ENCODE measurements at regions not wholly inside any gene's neighbourhood (a gene's known extent, or its start where the extent isn't known, plus 50 kb on each side); places are given as distances from the start of the nearest gene placed in this dataset.
"Not testable (repeated sequence)": the region's sequence is repeated elsewhere in the genome, so short reads cannot be mapped to it uniquely, and the experiment has no call there.

- H3K36me3 ChIP-seq (ENCODE audit: insufficient read depth, low read length) = no peaks in the 10 kb centered on the region
- no peak overlapping the region for H3K4me2 ChIP-seq (ENCODE audit: low read length)
- no peak overlapping the region for H2AFZ ChIP-seq (ENCODE audit: low read depth, low read length)
- no peak overlapping the region for H3K9ac ChIP-seq (ENCODE audit: low read length)
- H3K9me2 ChIP-seq (ENCODE audit: insufficient read depth, low read length) = no peaks in the 10 kb centered on the region
- no peaks in the 10 kb centered on the region for H3K9me3 ChIP-seq (ENCODE audit: low read length)
- TF ChIP-seq MXI1 (conservative IDR thresholded peaks at IDR 0.05; ENCODE audit: poor library complexity, severe bottlenecking) = no peak
- no peak for TF ChIP-seq REST (IDR thresholded peaks at IDR 0.05; ENCODE audit: borderline replicate concordance)
- TF ChIP-seq, protein P1, sequence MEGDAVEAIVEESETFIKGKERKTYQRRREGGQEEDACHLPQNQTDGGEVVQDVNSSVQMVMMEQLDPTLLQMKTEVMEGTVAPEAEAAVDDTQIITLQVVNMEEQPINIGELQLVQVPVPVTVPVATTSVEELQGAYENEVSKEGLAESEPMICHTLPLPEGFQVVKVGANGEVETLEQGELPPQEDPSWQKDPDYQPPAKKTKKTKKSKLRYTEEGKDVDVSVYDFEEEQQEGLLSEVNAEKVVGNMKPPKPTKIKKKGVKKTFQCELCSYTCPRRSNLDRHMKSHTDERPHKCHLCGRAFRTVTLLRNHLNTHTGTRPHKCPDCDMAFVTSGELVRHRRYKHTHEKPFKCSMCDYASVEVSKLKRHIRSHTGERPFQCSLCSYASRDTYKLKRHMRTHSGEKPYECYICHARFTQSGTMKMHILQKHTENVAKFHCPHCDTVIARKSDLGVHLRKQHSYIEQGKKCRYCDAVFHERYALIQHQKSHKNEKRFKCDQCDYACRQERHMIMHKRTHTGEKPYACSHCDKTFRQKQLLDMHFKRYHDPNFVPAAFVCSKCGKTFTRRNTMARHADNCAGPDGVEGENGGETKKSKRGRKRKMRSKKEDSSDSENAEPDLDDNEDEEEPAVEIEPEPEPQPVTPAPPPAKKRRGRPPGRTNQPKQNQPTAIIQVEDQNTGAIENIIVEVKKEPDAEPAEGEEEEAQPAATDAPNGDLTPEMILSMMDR (IDR thresholded peaks at IDR 0.05; ENCODE audit: poor library complexity, severe bottlenecking) = no peak
- no peak for TF ChIP-seq EP300 (conservative IDR thresholded peaks at IDR 0.05; ENCODE audit: poor library complexity, severe bottlenecking)
- TF ChIP-seq TAF1 (IDR thresholded peaks at IDR 0.05; ENCODE audit: low read depth) = no peak
- TF ChIP-seq POLR2AphosphoS5 (IDR thresholded peaks at IDR 0.05) = no peak
- no peak for TF ChIP-seq RAD21 (conservative IDR thresholded peaks at IDR 0.05)
- no peak for TF ChIP-seq SMC3 (conservative IDR thresholded peaks at IDR 0.05; ENCODE audit: poor library complexity)
- TF ChIP-seq EZH2 (IDR thresholded peaks at IDR 0.05; ENCODE audit: borderline replicate concordance, insufficient read depth, low read length, poor library complexity, severe bottlenecking) = no peak
- H3K79me2 ChIP-seq (replicated peaks; ENCODE audit: insufficient read depth, low read length) = no peaks in the 10 kb centered on the region
- no peaks in the 10 kb centered on the region for H4K20me1 ChIP-seq (ENCODE audit: insufficient read depth)
- H3F3A ChIP-seq (ENCODE audit: insufficient read depth, low read length, poor library complexity, severe bottlenecking) = no peaks in the 10 kb centered on the region
- no peak overlapping the region for H3K4me3 ChIP-seq (ENCODE audit: low read length)
- H3K27me3 ChIP-seq (ENCODE audit: insufficient read depth, low read depth, low read length) = no peaks in the 10 kb centered on the region
- no peak overlapping the region for H3K27ac ChIP-seq (ENCODE audit: low read length)
These were observed 161.2 kb upstream of the SPRY1 start for GRCh38 chr4:123235431-123235830.

DNA sequence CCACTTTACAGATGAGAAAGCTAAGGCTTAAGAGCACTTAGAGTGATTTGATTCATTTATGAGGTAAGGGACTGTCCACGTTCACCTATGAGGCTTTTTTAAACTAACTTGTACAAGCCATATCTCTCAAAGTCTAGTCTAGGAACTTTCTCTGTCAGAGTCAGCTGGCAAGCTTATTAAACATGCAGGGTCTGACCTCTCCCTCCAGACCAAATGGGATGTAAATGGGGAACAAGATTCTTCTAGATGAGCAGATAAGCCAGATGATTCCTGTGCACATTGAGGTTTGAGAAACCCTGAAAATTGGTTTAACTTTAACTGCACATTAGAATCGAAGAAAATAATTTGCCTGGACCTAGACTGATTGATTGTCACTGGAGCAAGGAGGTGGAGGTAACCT is 160.0 kb upstream of the SPRY1 start:
- H3K9me2 ChIP-seq (ENCODE audit: insufficient read depth, low read length) = no peaks in the 10 kb centered on the region
- H3F3A ChIP-seq (ENCODE audit: insufficient read depth, low read length, poor library complexity, severe bottlenecking) = no peaks in the 10 kb centered on the region
- H3K79me2 ChIP-seq (replicated peaks; ENCODE audit: insufficient read depth, low read length) = no peaks in the 10 kb centered on the region
- no peaks in the 10 kb centered on the region for H3K36me3 ChIP-seq (ENCODE audit: insufficient read depth, low read length)
- H3K9ac ChIP-seq (ENCODE audit: low read length) = no peak overlapping the region
- no peak for TF ChIP-seq EP300 (conservative IDR thresholded peaks at IDR 0.05; ENCODE audit: poor library complexity, severe bottlenecking)
- TF ChIP-seq RAD21 (conservative IDR thresholded peaks at IDR 0.05) = no peak
- TF ChIP-seq SMC3 (conservative IDR thresholded peaks at IDR 0.05; ENCODE audit: poor library complexity) = no peak
- TF ChIP-seq, protein P1 (IDR thresholded peaks at IDR 0.05; ENCODE audit: poor library complexity, severe bottlenecking) = no peak
- TF ChIP-seq EZH2 (IDR thresholded peaks at IDR 0.05; ENCODE audit: borderline replicate concordance, insufficient read depth, low read length, poor library complexity, severe bottlenecking) = no peak
- no peak for TF ChIP-seq TAF1 (IDR thresholded peaks at IDR 0.05; ENCODE audit: low read depth)
- TF ChIP-seq POLR2AphosphoS5 (IDR thresholded peaks at IDR 0.05) = no peak
- no peak for TF ChIP-seq MXI1 (conservative IDR thresholded peaks at IDR 0.05; ENCODE audit: poor library complexity, severe bottlenecking)
- no peak for TF ChIP-seq REST (IDR thresholded peaks at IDR 0.05; ENCODE audit: borderline replicate concordance)
- H3K9me3 ChIP-seq (ENCODE audit: low read length) = no peaks in the 10 kb centered on the region
- H3K27ac ChIP-seq (ENCODE audit: low read length) = no peak overlapping the region
- H3K4me2 ChIP-seq (ENCODE audit: low read length) = no peak overlapping the region
- no peak overlapping the region for H3K4me3 ChIP-seq (ENCODE audit: low read length)
- H4K20me1 ChIP-seq (ENCODE audit: insufficient read depth) = no peaks in the 10 kb centered on the region
- H2AFZ ChIP-seq (ENCODE audit: low read depth, low read length) = no peak overlapping the region
- no peaks in the 10 kb centered on the region for H3K27me3 ChIP-seq (ENCODE audit: insufficient read depth, low read depth, low read length)

- not testable (repeated sequence) for H3K9me3 ChIP-seq (ENCODE audit: low read length); H3F3A ChIP-seq (ENCODE audit: insufficient read depth, low read length, poor library complexity, severe bottlenecking); H3K27me3 ChIP-seq (ENCODE audit: insufficient read depth, low read depth, low read length); H3K9ac ChIP-seq (ENCODE audit: low read length); H3K4me3 ChIP-seq (ENCODE audit: low read length); H3K79me2 ChIP-seq (replicated peaks; ENCODE audit: insufficient read depth, low read length); H3K36me3 ChIP-seq (ENCODE audit: insufficient read depth, low read length); H3K27ac ChIP-seq (ENCODE audit: low read length); H2AFZ ChIP-seq (ENCODE audit: low read depth, low read length); H3K9me2 ChIP-seq (ENCODE audit: insufficient read depth, low read length); H3K4me2 ChIP-seq (ENCODE audit: low read length); H4K20me1 ChIP-seq (ENCODE audit: insufficient read depth)
These were observed 156.3 kb upstream of the SPRY1 start for GRCh38 chr4:123240286-123240685.
